GM21717 (cell line): ENCODE measurements at regions not wholly inside any gene's neighbourhood (a gene's known extent, or its start where the extent isn't known, plus 50 kb on each side); places are given as distances from the start of the nearest gene placed in this dataset.

Experiments
- ATAC-seq: cut with Tn5 transposase; IDR thresholded peaks from one replicate; pipeline ENCODE4 v1.9.1; 2021; ENCODE audit warnings: mild to moderate bottlenecking, moderate library complexity; ENCODE audit not compliant: unreplicated experiment

- ATAC-seq: no peak
These were observed 53.7 kb upstream of the WSB1 start for GRCh38 chr17:27240086-27240801.

GRCh38 chr17:27240802-27241155, 53.1 kb upstream of the WSB1 start:
- no peak for ATAC-seq

GRCh38 chr17:27241346-27241946, 52.5 kb upstream of the WSB1 start:
- no peak for ATAC-seq

- ATAC-seq: no peak
These were observed 51.0 kb upstream of the WSB1 start for GRCh38 chr17:27242951-27243350.

GRCh38 chr17:27244011-27244410, 49.9 kb upstream of the WSB1 start:
- ATAC-seq: no peak
